ENCODE measurements at regions not wholly inside any gene's neighbourhood (a gene's known extent, or its start where the extent isn't known, plus 50 kb on each side); places are given as distances from the start of the nearest gene placed in this dataset.
A peak's percentile ranks its signal among the peaks of the same experiment; 100 is the strongest.

DNA sequence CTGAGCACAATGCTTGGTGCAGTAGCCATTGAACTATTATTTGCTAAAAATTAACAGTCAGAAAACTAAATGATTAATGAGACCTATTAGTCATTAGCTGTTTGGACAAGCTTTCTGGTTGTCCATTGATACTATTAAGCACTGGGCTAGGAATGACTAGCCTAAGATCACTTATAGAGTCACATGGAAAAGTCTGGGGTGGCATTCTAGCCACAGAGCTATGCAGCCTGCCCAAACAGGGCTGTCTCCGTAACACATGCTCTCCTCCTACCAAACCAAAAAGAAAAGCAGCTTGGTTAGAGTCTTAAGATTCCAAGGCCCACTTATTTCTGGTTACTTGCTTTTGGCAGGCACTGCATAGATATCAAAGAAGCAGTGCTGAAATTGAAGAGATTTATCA, 193.5 kb upstream of the NBEA start:
- DNase-seq (no peak), ATAC-seq (peak in 3 of 4 donors; percentile 20 to 39 (median 26))
- Histone ChIP-seq H3K9me3 (peaks cover 0 to 35% (median 1%) of the 10 kb centered on the region in 12 donors), H3K27ac (peak overlapping the region; percentile 26 to 83 (median 71)), H3K36me3 (no peaks in the 10 kb centered on the region), H3K4me3 (no peak overlapping the region), H3K4me1 (peaks cover 3 to 42% (median 28%) of the 10 kb centered on the region in 12 donors), H3K27me3 (no peaks in the 10 kb centered on the region)
- intact Hi-C loops (cut with DNase I), result loop anchor here in 2 of 10 donors (2.0 to 5.0 kb wide), 2 partner anchors 76 to 78 kb away; no protein-coding TSS in a partner anchor
- WGBS, 4 donors, result 79 to 92% (median 84%) methylated on average over 1 of the region's 1 CpG
- TF ChIP-seq, protein P1, sequence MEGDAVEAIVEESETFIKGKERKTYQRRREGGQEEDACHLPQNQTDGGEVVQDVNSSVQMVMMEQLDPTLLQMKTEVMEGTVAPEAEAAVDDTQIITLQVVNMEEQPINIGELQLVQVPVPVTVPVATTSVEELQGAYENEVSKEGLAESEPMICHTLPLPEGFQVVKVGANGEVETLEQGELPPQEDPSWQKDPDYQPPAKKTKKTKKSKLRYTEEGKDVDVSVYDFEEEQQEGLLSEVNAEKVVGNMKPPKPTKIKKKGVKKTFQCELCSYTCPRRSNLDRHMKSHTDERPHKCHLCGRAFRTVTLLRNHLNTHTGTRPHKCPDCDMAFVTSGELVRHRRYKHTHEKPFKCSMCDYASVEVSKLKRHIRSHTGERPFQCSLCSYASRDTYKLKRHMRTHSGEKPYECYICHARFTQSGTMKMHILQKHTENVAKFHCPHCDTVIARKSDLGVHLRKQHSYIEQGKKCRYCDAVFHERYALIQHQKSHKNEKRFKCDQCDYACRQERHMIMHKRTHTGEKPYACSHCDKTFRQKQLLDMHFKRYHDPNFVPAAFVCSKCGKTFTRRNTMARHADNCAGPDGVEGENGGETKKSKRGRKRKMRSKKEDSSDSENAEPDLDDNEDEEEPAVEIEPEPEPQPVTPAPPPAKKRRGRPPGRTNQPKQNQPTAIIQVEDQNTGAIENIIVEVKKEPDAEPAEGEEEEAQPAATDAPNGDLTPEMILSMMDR (IDR thresholded peaks at IDR 0.05), result no peak
- no peak for TF ChIP-seq POLR2A (IDR thresholded peaks at IDR 0.05)

DNA sequence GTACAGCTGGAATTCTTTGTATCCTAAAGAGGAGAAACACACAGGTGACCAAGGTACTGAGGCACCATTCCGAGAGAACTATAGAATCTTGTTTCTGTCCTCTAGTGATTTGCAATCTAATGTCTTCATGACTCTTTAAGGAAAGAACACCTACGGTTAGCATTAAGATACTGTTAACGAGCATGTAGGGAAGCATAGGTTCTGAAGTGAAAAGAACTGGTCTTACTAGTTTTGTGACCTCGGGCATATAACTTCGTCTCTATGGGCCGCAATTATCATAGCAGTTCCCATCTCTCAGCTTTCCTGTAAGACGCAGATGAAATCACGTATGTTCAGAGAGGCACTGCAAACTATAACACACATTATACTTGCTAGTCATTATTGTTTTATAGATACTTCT, 193.0 kb upstream of the NBEA start:
- ATAC-seq, result no peak

DNA sequence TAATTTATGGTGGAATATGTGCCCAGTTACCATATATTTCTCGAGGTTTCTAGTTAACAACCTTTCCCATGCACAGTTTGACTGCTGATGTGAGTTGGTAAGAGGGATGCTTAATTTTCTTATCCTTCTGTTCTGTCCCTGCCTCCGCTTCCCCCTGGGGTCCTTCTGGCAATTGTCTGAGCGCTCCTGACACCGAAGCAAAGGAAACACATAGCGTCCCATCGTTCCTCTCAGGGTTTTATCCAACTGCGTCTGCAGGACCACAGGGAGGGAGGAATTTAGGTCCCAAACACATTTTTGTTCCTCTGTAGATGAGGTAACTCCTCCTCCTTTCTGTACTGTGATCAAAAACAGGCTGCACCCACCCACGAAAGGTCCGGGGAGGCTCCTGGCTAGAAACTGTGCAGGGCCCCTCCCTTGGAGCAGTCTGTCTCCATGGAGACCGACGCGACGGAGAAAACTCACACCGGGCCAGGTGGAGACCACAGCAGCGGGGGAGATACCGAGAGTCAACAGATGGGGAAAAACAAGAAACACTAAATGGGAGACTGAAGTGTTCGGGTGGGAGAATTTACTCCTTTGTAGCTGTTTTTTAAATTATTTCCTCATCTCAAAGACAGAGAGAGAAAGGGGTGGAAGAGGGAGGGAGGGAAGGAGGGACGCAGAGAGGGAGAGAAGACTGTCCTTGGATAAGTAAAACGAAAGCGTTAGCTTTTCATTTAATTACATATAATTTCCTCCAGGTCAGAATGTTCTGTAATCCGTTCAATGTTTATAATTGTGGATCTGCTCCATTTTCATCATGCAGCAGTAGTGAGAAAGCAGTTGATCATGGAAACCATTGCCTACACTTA, 191.8 kb upstream of the NBEA start:
- peak in 2 of 4 donors; percentile 28 to 38 for ATAC-seq
- WGBS, 4 donors, result 35 to 49% (median 47%) methylated on average over 21 of the region's 21 CpGs
- intact Hi-C loops (cut with DNase I), result no loop called here
- DNase-seq, result peak in 4 of 5 donors; percentile 33 to 61 (median 38)
- Histone ChIP-seq H3K9me3 (peaks cover 0 to 19% (median 0%) of the 10 kb centered on the region in 12 donors), H3K27me3 (no peaks in the 10 kb centered on the region), H3K36me3 (no peaks in the 10 kb centered on the region), H3K27ac (no peak overlapping the region), H3K4me3 (peak overlapping the region in 10 of 12 donors; percentile 11 to 50 (median 32)), H3K4me1 (peaks cover 3 to 42% (median 28%) of the 10 kb centered on the region in 12 donors)
- no peak for TF ChIP-seq POLR2A (IDR thresholded peaks at IDR 0.05)
- TF ChIP-seq, protein P1 (IDR thresholded peaks at IDR 0.05), result no peak

More for the DNA sequence above, 193.0 kb upstream of the NBEA start:
- intact Hi-C loops (cut with DNase I), result loop anchor here in 2 of 10 donors (2.0 to 5.0 kb wide), 2 partner anchors 77 to 78 kb away; no protein-coding TSS in a partner anchor
- no peaks in the 10 kb centered on the region for H3K27me3 ChIP-seq
- no peak for DNase-seq
- no peaks in the 10 kb centered on the region for H3K36me3 ChIP-seq
- TF ChIP-seq, protein P1 (IDR thresholded peaks at IDR 0.05), result no peak
- no peak for TF ChIP-seq POLR2A (IDR thresholded peaks at IDR 0.05)
- H3K9me3 ChIP-seq, result peaks cover 0 to 30% (median under 1%) of the 10 kb centered on the region in 12 donors
- peak overlapping the region in 10 of 12 donors; percentile 26 to 83 (median 72) for H3K27ac ChIP-seq
- 92 to 96% (median 96%) methylated on average over 8 of the region's 8 CpGs for WGBS, 4 donors
- no peak overlapping the region for H3K4me3 ChIP-seq
- H3K4me1 ChIP-seq, result peaks cover 3 to 42% (median 28%) of the 10 kb centered on the region in 12 donors

DNA sequence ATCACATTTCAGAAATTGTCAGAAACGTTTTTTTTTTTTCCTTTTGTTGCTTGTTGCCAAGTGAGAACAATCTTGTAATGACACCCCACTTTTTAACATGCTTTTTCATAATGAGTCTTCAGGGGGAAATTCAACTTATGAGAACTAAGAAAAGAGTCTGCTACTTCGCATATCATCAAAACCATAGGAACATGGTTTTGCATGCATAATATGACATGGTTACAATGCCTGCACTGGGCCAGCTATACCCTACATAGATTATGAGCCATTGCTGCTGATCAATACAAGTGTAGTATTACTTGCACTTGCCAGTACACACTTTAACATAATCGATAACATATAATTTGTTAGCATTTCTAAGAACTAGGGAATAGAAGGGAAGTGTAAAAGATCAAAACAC, 191.0 kb upstream of the NBEA start:
- ATAC-seq (no peak), DNase-seq (no peak)
- H3K4me3 ChIP-seq, result no peak overlapping the region
- H3K9me3 ChIP-seq, result peaks cover 0 to 12% (median 0%) of the 10 kb centered on the region in 12 donors
- H3K4me1 ChIP-seq, result peaks cover 3 to 42% (median 28%) of the 10 kb centered on the region in 12 donors
- intact Hi-C loops (cut with DNase I), result no loop called here
- 76 to 83% (median 79%) methylated on average over 3 of the region's 3 CpGs for WGBS, 4 donors
- no peak for TF ChIP-seq POLR2A (IDR thresholded peaks at IDR 0.05)
- TF ChIP-seq, protein P1 (IDR thresholded peaks at IDR 0.05), result no peak
- no peaks in the 10 kb centered on the region for H3K36me3 ChIP-seq
- H3K27ac ChIP-seq, result no peak overlapping the region
- H3K27me3 ChIP-seq, result no peaks in the 10 kb centered on the region

Measured in heart left ventricle (tissue), 16 donors.